ENCODE measurements at regions not wholly inside any gene's neighbourhood (a gene's known extent, or its start where the extent isn't known, plus 50 kb on each side); places are given as distances from the start of the nearest gene placed in this dataset.

DNA sequence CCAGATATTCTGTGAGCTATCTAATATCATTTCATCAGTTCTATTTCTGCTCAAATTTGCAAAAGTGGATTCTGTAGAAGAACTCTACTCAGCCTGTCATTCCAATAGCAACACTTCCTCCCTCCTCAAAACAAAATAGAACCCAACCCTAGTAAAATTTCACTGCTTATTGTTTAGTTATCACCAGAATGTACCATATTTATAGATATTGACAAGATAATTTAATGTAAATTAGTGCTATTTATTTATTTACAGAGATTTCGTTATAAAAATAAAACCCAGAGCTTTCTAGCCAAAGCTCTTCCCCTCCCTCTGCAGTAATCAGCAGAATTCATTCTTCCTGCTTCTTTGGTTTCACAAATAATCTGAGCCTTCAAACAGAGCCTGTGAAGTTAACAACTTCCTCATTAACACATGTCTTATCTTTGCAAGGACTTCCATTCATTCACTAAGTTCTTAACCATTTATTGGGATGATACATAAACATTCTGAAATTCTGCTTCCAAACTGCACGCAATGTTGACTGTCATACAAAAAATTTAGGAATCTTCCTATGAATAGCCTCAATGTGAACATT, 73.7 kb upstream of the PJA2 start:
- no peak for FAIRE-seq
- Histone ChIP-seq H3K27ac (ENCODE audit: low read depth in 1 of 3, low read length in 2 of 3) (no peak overlapping the region), H3K27me3 (ENCODE audit: control insufficient read depth in 3 of 3, insufficient read depth in 3 of 3, low read length in 3 of 3) (no peaks in the 10 kb centered on the region), H3K4me1 (ENCODE audit: control insufficient read depth in 3 of 3, insufficient read depth in 2 of 3, low read depth in 1 of 3, low read length in 2 of 3) (peaks cover 1 to 13% (median 3%) of the 10 kb centered on the region in 3 donors), H3K4me3 (ENCODE audit: low read depth in 1 of 3, low read length in 3 of 3) (no peak overlapping the region), H3K9me3 (ENCODE audit: control insufficient read depth in 2 of 2, insufficient read depth in 1 of 2, low read depth in 1 of 2, low read length in 1 of 2) (peaks cover 0 to 9% of the 10 kb centered on the region in 2 donors), H3K36me3 (ENCODE audit: control insufficient read depth in 3 of 3, insufficient read depth in 2 of 3, low read depth in 1 of 3, low read length in 3 of 3) (no peaks in the 10 kb centered on the region)
- WGBS, 3 donors, result 21 to 38% (median 34%) methylated on average over 2 of the region's 2 CpGs
- peak; percentile 14 to 16 for DNase-seq

DNA sequence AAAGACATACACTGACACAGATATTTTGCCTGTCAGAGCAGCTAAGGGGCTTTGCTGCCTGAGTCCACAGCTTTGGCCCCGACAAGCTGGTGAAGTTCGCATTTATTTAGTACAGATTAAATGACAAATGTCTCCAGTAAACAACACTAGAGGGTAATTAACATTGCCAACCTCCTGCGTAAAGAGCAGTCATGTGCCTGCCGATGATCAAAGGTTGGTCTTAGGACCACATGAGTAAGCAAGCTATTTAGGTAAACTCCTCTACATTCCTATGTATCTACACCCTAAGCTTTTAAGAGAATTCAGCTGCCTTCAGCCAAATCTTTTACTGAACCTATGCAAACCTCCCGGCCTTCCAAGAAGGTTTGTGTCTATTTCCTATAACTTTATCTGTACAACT, 73.0 kb upstream of the PJA2 start:
- FAIRE-seq, result no peak

DNA sequence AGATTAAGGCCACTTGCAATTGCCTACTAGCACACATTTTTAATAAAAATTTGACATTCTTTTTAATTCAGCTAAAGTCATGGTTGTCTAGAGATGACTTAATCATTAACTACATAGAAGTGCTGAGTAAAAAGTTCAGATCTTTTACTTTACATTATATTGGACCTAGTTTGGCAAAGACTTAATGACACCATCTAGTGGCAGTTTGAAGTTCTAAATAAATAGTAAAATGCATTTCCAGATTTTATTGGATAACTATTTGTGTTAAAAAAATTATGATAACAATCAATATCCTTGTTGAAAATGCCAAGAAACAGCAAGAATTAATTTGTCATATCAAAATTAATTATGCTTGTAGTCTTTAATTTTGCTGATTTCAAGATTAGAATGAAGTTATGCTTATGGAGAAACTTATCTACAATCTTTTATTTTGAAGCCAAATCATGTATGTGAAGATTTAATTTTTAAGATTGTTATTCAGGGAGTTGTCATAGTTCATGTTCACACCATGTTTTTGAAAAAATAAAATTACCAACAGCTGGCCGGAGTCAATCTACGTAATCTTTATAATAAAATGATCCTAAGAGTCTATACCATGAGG, 69.6 kb upstream of the PJA2 start:
- Histone ChIP-seq H3K9me3 (ENCODE audit: control insufficient read depth in 2 of 2, insufficient read depth in 1 of 2, low read depth in 1 of 2, low read length in 1 of 2) (peaks cover 0 to 9% of the 10 kb centered on the region in 2 donors), H3K4me1 (ENCODE audit: control insufficient read depth in 3 of 3, insufficient read depth in 2 of 3, low read depth in 1 of 3, low read length in 2 of 3) (peaks cover 0 to 5% (median 3%) of the 10 kb centered on the region in 3 donors), H3K4me3 (ENCODE audit: low read depth in 1 of 3, low read length in 3 of 3) (no peak overlapping the region), H3K36me3 (ENCODE audit: control insufficient read depth in 3 of 3, insufficient read depth in 2 of 3, low read depth in 1 of 3, low read length in 3 of 3) (no peaks in the 10 kb centered on the region), H3K27ac (ENCODE audit: low read depth in 1 of 3, low read length in 2 of 3) (no peak overlapping the region), H3K27me3 (ENCODE audit: control insufficient read depth in 3 of 3, insufficient read depth in 3 of 3, low read length in 3 of 3) (no peaks in the 10 kb centered on the region)
- 45 to 92% (median 88%) methylated on average over 2 of the region's 2 CpGs for WGBS, 3 donors
- FAIRE-seq, result peak; percentile 86
- peak in 1 of 2 donors; percentile 16 for DNase-seq

More for the DNA sequence above, 73.0 kb upstream of the PJA2 start:
- H3K4me3 ChIP-seq (ENCODE audit: low read depth in 1 of 3, low read length in 3 of 3), result no peak overlapping the region
- H3K36me3 ChIP-seq (ENCODE audit: control insufficient read depth in 3 of 3, insufficient read depth in 2 of 3, low read depth in 1 of 3, low read length in 3 of 3), result no peaks in the 10 kb centered on the region
- peaks cover 0 to 9% of the 10 kb centered on the region in 2 donors for H3K9me3 ChIP-seq (ENCODE audit: control insufficient read depth in 2 of 2, insufficient read depth in 1 of 2, low read depth in 1 of 2, low read length in 1 of 2)
- H3K4me1 ChIP-seq (ENCODE audit: control insufficient read depth in 3 of 3, insufficient read depth in 2 of 3, low read depth in 1 of 3, low read length in 2 of 3), result peaks cover 1 to 13% (median 3%) of the 10 kb centered on the region in 3 donors
- no peak for DNase-seq
- no peaks in the 10 kb centered on the region for H3K27me3 ChIP-seq (ENCODE audit: control insufficient read depth in 3 of 3, insufficient read depth in 3 of 3, low read length in 3 of 3)
- 70 to 74% (median 74%) methylated on average over 5 of the region's 5 CpGs for WGBS, 3 donors
- no peak overlapping the region for H3K27ac ChIP-seq (ENCODE audit: low read depth in 1 of 3, low read length in 2 of 3)

DNA sequence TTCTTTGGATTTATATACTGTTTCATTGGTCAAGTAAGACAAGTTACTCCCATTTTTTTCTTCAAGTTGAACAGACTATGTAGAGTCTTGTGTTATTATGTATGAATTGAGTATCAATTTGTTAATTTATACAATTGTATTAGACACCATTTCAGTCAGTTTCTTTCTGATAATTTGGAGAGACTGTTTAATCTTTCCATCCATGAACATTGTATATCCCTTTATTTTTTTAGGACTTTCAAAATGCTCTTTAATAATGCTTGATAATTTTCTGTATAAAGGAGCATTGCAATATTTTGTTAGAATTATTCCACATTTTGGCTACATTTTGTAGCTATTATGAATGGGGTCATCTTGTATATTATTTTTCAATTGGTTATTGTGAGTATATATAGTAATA, 69.1 kb upstream of the PJA2 start:
- Histone ChIP-seq H3K27ac (ENCODE audit: low read depth in 1 of 3, low read length in 2 of 3) (no peak overlapping the region), H3K9me3 (ENCODE audit: control insufficient read depth in 2 of 2, insufficient read depth in 1 of 2, low read depth in 1 of 2, low read length in 1 of 2) (peaks cover 0 to 9% of the 10 kb centered on the region in 2 donors), H3K4me1 (ENCODE audit: control insufficient read depth in 3 of 3, insufficient read depth in 2 of 3, low read depth in 1 of 3, low read length in 2 of 3) (peaks cover 0 to 3% (median under 1%) of the 10 kb centered on the region in 3 donors), H3K27me3 (ENCODE audit: control insufficient read depth in 3 of 3, insufficient read depth in 3 of 3, low read length in 3 of 3) (no peaks in the 10 kb centered on the region), H3K4me3 (ENCODE audit: low read depth in 1 of 3, low read length in 3 of 3) (no peak overlapping the region), H3K36me3 (ENCODE audit: control insufficient read depth in 3 of 3, insufficient read depth in 2 of 3, low read depth in 1 of 3, low read length in 3 of 3) (no peaks in the 10 kb centered on the region)
- FAIRE-seq (no peak), DNase-seq (no peak)

DNA sequence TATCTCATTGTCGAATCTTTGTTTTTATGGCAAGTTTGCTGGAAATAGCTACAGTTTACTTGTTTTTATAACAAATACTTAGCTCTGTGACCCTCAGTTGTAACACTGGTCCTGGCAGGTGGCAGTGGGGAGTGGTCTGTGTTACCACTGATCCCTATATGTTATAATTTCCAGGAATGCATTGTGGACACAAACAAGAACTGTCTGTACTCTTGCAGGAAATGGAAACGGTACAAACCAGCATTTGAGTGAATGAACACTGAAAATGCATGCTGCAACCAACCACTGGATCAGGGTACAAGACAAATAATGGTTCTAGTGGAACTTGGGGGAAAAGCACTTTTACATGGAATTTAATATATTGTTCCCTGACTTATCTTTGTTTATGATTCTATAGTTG, 66.5 kb upstream of the PJA2 start:
- Histone ChIP-seq H3K27me3 (ENCODE audit: control insufficient read depth in 3 of 3, insufficient read depth in 3 of 3, low read length in 3 of 3) (no peaks in the 10 kb centered on the region), H3K27ac (ENCODE audit: low read depth in 1 of 3, low read length in 2 of 3) (no peak overlapping the region)
- WGBS, 3 donors, result 66 to 74% (median 73%) methylated on average over 2 of the region's 2 CpGs

DNA sequence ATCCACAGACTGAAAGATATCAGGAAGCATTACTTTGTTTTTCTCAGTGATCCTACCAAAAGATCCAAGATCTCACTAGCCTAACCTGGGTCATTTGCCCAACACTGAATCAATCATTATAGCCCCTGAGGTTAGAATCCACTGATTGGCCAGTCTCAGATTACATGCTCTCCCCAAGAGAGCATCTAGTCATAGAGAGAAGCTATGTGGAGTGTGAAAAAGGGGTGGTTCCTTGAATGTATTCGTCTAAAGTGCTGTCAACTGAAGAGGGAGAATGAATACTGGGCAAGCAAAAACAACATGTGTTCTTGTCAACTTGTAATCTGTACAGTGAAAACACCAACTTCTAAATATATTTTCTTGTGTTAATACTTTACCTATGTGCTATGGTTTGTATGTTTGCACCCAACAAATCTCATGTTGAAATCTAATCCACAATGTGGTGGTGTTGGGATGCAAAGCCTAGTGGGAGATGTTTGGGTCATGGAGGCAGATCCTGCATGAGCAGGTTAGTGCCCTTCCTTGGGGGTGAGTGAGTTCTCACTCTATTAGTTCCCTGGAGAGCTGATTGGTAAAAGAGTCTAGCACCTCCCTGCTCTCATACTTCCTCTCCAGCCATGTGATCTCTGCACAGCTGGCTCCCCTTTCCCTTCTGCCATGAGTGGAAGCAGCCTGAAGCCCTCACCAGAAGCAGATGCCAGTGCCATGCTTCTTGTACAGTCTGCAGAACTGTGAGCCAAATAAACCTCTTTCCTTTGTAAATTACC, 60.3 kb upstream of the PJA2 start:
- no peak overlapping the region for H3K27ac ChIP-seq (ENCODE audit: low read depth in 1 of 3, low read length in 2 of 3)
- no peaks in the 10 kb centered on the region for H3K27me3 ChIP-seq (ENCODE audit: control insufficient read depth in 3 of 3, insufficient read depth in 3 of 3, low read length in 3 of 3)
- WGBS, 3 donors, result 54 to 68% (median 58%) methylated on average over 1 of the region's 1 CpG
- no peak for FAIRE-seq
- H3K9me3 ChIP-seq (ENCODE audit: control insufficient read depth in 2 of 2, insufficient read depth in 1 of 2, low read depth in 1 of 2, low read length in 1 of 2), result no peaks in the 10 kb centered on the region
- H3K4me3 ChIP-seq (ENCODE audit: low read depth in 1 of 3, low read length in 3 of 3), result no peak overlapping the region
- H3K36me3 ChIP-seq (ENCODE audit: control insufficient read depth in 3 of 3, insufficient read depth in 2 of 3, low read depth in 1 of 3, low read length in 3 of 3), result no peaks in the 10 kb centered on the region
- DNase-seq, result no peak
- peaks cover 0 to 4% (median 0%) of the 10 kb centered on the region in 3 donors for H3K4me1 ChIP-seq (ENCODE audit: control insufficient read depth in 3 of 3, insufficient read depth in 2 of 3, low read depth in 1 of 3, low read length in 2 of 3)

More for the DNA sequence above, 66.5 kb upstream of the PJA2 start:
- DNase-seq (no peak), FAIRE-seq (no peak)
- no peaks in the 10 kb centered on the region for H3K36me3 ChIP-seq (ENCODE audit: control insufficient read depth in 3 of 3, insufficient read depth in 2 of 3, low read depth in 1 of 3, low read length in 3 of 3)
- no peaks in the 10 kb centered on the region for H3K9me3 ChIP-seq (ENCODE audit: control insufficient read depth in 2 of 2, insufficient read depth in 1 of 2, low read depth in 1 of 2, low read length in 1 of 2)
- no peak overlapping the region for H3K4me3 ChIP-seq (ENCODE audit: low read depth in 1 of 3, low read length in 3 of 3)
- no peaks in the 10 kb centered on the region for H3K4me1 ChIP-seq (ENCODE audit: control insufficient read depth in 3 of 3, insufficient read depth in 2 of 3, low read depth in 1 of 3, low read length in 2 of 3)

DNA sequence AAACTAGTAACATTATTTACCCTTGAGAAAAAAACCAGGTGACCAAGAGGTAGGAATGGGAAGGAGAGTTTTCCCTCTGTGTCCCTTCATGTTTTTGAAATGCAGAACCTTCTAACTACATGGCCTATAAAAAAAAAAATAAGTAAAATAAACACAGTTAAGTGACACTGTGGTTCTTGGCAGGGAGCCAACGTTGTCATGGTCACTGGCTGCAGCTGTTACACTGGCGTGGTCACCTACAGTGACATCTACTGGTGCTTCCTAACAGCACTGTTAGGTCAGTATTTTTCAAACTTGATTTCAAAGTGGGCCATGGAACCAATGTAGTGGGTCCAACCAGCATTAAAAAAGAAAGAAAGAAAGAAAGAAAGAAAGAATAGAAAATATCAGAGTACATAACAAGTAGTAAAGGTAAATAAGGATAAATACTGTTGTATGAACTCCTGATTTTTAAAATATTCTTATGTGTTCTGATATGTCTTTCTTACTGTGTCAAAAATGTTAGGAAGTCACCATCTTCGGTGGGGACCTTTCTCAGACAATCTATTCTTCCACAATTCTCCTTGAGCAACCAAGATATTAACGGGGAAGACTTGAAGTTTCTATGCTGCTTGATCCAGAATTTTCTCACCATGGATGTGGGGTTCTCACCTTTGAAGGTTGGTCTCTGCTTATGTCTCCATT, 59.1 kb upstream of the PJA2 start:
- Histone ChIP-seq H3K4me3 (ENCODE audit: low read depth in 1 of 3, low read length in 3 of 3) (no peak overlapping the region), H3K27ac (ENCODE audit: low read depth in 1 of 3, low read length in 2 of 3) (no peak overlapping the region), H3K36me3 (ENCODE audit: control insufficient read depth in 3 of 3, insufficient read depth in 2 of 3, low read depth in 1 of 3, low read length in 3 of 3) (no peaks in the 10 kb centered on the region), H3K4me1 (ENCODE audit: control insufficient read depth in 3 of 3, insufficient read depth in 2 of 3, low read depth in 1 of 3, low read length in 2 of 3) (peaks cover 0 to 4% (median 0%) of the 10 kb centered on the region in 3 donors), H3K9me3 (ENCODE audit: control insufficient read depth in 2 of 2, insufficient read depth in 1 of 2, low read depth in 1 of 2, low read length in 1 of 2) (no peaks in the 10 kb centered on the region), H3K27me3 (ENCODE audit: control insufficient read depth in 3 of 3, insufficient read depth in 3 of 3, low read length in 3 of 3) (no peaks in the 10 kb centered on the region)
- FAIRE-seq (no peak), DNase-seq (peak; percentile 92 to 96)
- 20 to 37% (median 36%) methylated on average over 4 of the region's 4 CpGs for WGBS, 3 donors

DNA sequence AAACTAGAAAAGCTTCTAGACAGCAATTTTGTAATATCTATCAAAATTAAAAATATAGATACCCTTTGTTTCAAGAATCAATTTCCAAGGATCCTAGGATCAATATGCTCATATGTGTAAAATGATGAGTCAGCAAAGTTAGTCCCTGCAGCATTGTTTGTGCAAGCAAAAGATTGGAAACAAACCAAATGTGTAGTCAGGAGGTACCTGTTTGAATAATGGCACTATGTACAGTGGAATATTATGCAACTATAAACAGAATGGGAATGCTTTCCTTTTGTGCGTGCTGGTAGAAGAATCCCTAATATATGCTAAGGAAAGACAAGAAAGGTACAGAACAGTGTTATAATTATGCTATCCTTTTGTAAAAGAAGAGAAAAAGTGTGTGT, 58.5 kb upstream of the PJA2 start:
- Histone ChIP-seq H3K4me1 (ENCODE audit: control insufficient read depth in 3 of 3, insufficient read depth in 2 of 3, low read depth in 1 of 3, low read length in 2 of 3) (peaks cover 0 to 4% (median 0%) of the 10 kb centered on the region in 3 donors), H3K4me3 (ENCODE audit: low read depth in 1 of 3, low read length in 3 of 3) (no peak overlapping the region), H3K9me3 (ENCODE audit: control insufficient read depth in 2 of 2, insufficient read depth in 1 of 2, low read depth in 1 of 2, low read length in 1 of 2) (no peaks in the 10 kb centered on the region), H3K36me3 (ENCODE audit: control insufficient read depth in 3 of 3, insufficient read depth in 2 of 3, low read depth in 1 of 3, low read length in 3 of 3) (no peaks in the 10 kb centered on the region), H3K27me3 (ENCODE audit: control insufficient read depth in 3 of 3, insufficient read depth in 3 of 3, low read length in 3 of 3) (no peaks in the 10 kb centered on the region), H3K27ac (ENCODE audit: low read depth in 1 of 3, low read length in 2 of 3) (no peak overlapping the region)
- no peak for DNase-seq
- no peak for FAIRE-seq
- WGBS, 3 donors, result 78 to 90% (median 89%) methylated on average over 1 of the region's 1 CpG
